GM19467 (cell line): ENCODE measurements at regions not wholly inside any gene's neighbourhood (a gene's known extent, or its start where the extent isn't known, plus 50 kb on each side); places are given as distances from the start of the nearest gene placed in this dataset.

Experiments used
- ATAC-seq: cut with Tn5 transposase; IDR thresholded peaks from one replicate; pipeline ENCODE4 v1.9.1; 2021; ENCODE audit warnings: mild to moderate bottlenecking, moderate library complexity; ENCODE audit not compliant: unreplicated experiment

DNA sequence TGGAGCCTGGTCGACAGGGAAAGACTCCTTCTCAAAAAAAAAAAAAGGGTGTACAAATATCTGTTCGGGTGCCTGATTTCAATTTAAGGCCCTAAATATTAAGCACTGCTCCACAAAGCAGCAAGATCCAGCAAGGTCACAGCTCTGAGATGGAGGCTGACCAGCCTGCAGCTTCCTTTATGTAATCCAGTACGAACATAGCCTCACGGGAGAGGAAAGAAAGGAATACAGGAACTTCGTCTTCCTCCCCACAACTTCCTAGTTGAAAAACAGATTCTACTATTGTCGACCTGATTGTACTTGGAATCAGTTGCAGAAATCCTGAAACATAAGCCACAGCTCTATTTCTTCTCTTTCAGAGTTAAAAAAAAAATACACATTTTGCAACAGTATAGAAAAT lies 53.5 kb upstream of the TBC1D9 start:
- ATAC-seq: no peak

DNA sequence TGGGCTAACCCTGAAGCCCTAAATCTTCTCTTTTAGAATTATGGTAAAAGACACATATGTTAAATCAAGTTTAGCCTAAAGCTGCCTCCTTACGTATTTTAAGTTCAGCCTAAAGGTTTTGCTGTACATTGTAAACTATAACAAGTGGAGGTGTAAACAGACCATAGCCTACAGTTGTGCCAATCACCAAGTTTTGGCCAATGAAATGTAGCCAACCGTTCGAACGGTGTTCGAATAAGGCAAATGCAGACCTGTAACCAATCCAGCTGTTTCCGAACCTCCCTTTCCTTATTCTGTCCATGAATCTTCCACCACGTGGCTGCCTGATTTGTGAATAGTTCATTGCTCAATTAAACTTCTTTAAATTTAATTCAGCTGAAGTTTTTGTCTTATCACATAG lies 52.1 kb upstream of the TBC1D9 start:
- no peak for ATAC-seq

DNA sequence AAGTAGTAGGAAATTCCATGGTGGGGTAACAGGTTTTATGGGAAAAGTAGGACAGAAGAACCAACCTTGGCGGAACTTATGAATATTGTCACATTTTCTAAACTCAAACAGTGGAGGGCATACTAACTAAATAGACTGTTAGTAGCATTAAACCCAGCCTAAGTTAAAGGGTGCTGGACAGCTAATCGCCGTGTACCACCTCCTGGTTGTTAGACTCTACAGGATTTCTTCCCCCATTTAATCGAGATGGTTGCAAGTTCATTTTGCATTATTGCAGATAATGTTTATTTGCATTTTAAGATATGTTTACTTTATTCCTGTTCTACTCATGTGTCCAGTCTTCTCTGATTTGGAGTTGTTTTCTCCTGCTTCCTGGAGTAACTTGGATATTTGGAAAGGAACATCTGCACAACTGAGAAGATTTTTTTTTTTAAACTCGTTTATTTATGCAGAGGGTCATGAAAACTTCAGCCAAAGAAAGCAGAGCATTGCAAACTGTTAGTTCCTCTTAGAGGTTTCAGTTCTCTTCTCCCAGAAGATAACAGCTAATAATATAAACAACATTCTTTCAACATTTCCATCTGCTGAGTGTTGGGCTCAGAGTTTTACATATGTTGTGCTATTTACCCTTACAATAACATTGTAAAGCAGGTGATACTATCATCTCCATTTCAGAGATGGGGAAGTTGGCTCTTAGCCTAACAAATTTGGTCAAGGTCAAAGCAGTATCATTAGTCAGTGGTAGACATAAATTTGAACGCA lies 51.5 kb upstream of the TBC1D9 start:
- ATAC-seq: peak; percentile 88

DNA sequence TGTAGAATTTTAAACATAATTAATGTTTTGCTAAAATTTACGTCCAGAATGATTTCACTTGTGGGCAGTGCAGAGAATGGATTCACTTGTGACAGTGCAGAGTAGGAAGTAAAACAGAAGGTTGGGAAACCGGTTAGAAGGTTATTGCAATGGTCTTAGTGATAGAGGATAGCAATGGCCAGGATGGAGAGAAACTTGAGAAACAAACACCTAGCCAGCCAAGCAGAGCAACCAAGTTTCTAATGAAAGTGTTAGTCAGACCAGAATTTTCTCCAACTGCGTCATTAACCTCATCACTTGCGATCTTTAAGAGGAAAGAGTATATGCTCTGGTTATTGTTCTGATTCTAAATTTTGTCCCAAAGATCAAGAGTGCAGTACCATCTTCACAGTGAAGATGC lies 50.0 kb upstream of the TBC1D9 start:
- ATAC-seq: peak; percentile 55
